ENCODE measurements at regions not wholly inside any gene's neighbourhood (a gene's known extent, or its start where the extent isn't known, plus 50 kb on each side); places are given as distances from the start of the nearest gene placed in this dataset.

- TF ChIP-seq E2F6 (IDR thresholded peaks at IDR 0.05; ENCODE audit: borderline replicate concordance, low read depth) (no peak), EP300 (IDR thresholded peaks at IDR 0.05) (no peak), CTCF (IDR thresholded peaks at IDR 0.05) (no peak), FOSL2 (IDR thresholded peaks at IDR 0.05) (no peak), FOSL2 (CRISPR knock-in tag; IDR thresholded peaks at IDR 0.05) (no peak), RCOR1 (IDR thresholded peaks at IDR 0.05; ENCODE audit: low read depth, low read length) (no peak), MYC (IDR thresholded peaks at IDR 0.05; ENCODE audit: borderline replicate concordance, low read length) (no peak), MAX (IDR thresholded peaks at IDR 0.05) (no peak), CHD4 (IDR thresholded peaks at IDR 0.05; ENCODE audit: borderline replicate concordance) (no peak), CBX2 (IDR thresholded peaks at IDR 0.05; ENCODE audit: borderline replicate concordance, low read depth) (no peak), NR3C1 (IDR thresholded peaks at IDR 0.05) (no peak), POLR2A (IDR thresholded peaks at IDR 0.05; ENCODE audit: low read length) (no peak), RAD21 (conservative IDR thresholded peaks at IDR 0.05 in 1 of 2, IDR thresholded peaks at IDR 0.05 in 1 of 2) (no peak), ESRRA (IDR thresholded peaks at IDR 0.05; ENCODE audit: borderline replicate concordance, low read length) (no peak)
Measured at GRCh38 chr11:129655247-129655832, 160.3 kb upstream of the TMEM45B start.

Data from A549 (cell line).